ENCODE measurements at regions not wholly inside any gene's neighbourhood (a gene's known extent, or its start where the extent isn't known, plus 50 kb on each side); places are given as distances from the start of the nearest gene placed in this dataset.

GRCh38 chr5:148924817-148925216 lies 98.4 kb downstream of the ADRB2 start:
- TF ChIP-seq RFX5 (IDR thresholded peaks at IDR 0.05) (no peak), CTCF (IDR thresholded peaks at IDR 0.05) (no peak)

Measured in A549 (cell line).